ENCODE measurements at regions not wholly inside any gene's neighbourhood (a gene's known extent, or its start where the extent isn't known, plus 50 kb on each side); places are given as distances from the start of the nearest gene placed in this dataset.

DNA sequence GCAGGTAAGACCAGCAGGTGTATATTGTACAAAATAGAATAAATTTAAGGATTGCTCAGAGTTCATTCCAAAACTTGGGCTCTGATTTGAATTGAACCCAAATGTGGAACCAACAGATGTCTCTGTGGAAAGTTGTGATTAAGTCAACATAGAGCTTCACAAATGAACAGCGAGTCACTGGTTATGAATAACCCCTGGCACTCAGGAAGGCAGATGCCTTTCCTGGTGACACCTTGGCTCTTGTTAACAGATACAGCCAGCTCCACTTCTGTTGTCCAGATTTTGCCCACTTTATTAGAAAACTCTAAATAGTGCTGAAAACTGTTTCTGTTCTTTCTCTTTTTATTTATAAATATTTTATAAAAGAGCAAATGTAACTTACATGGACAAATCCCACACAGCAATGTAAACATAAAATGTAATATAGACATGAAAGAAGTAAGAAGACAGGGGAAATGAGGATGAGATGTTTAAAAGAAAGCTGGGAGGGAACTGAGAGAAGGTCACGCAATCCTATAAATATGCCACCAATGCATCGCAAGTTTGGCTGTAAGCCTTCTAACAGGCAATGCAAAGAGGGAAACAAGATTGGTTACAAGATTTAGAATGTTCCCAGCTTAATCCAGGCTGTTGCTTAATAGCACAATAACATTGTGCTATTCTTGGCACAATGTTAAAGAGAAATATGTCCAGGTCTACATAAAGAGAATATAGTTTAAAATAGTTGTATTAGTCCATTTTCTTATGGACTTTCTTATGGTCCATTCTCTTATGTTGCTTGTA is 495.5 kb downstream of the TAFA4 start:
- H3K36me3 Mint-ChIP-seq (ENCODE audit: insufficient read depth): no peaks in the 10 kb centered on the region
- ATAC-seq (replicated peaks) (no peak), DNase-seq (no peak)
- H3K27ac Mint-ChIP-seq: no peak overlapping the region
- H3K4me3 Mint-ChIP-seq: no peak overlapping the region
- H3K9me3 Mint-ChIP-seq: peaks cover 0 to 5% of the 10 kb centered on the region in 2 donors
- H3K4me1 Mint-ChIP-seq (ENCODE audit: low read depth in 2 of 2): no peaks in the 10 kb centered on the region
- H3K27me3 Mint-ChIP-seq: no peaks in the 10 kb centered on the region

- Mint-ChIP-seq H3K27ac (no peak overlapping the region), H3K36me3 (ENCODE audit: insufficient read depth) (no peaks in the 10 kb centered on the region), H3K27me3 (no peaks in the 10 kb centered on the region)
Measured at GRCh38 chr3:68428495-68428894, 503.9 kb downstream of the TAFA4 start.

DNA sequence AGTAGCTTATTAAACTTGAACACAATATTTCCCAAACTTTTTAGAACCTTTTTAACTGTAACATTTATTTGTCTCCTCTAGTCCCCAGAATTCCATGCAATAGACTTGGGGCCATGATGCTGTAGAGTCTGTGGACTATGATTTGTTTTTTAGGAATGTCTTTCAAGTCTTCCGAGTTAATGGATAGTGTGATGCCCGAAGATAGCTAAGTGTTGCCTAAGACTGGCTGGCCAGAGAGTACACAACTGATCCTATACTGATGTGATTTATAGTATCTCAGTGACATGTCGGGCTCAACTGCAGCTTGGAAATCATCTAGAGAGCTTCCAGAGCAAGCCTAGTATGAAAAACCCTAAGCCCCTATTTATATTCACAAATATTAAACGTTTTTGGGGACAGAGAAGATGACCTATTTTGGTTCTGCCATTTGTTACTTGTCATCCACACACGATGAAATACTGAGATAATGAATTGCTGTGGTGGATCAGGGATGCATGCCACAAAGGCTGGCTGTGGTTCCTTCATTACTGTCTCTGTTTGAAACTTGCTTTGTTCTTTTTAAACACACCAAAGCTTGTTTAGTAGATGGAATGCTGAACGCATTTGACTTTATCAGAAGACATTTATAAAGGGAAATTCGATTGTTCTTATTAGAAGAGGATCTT is 507.4 kb downstream of the TAFA4 start:
- Mint-ChIP-seq H3K27me3 (no peaks in the 10 kb centered on the region), H3K4me3 (no peak overlapping the region), H3K36me3 (ENCODE audit: insufficient read depth) (no peaks in the 10 kb centered on the region), H3K9me3 (peaks cover 0 to 6% of the 10 kb centered on the region in 2 donors), H3K4me1 (ENCODE audit: low read depth in 2 of 2) (no peaks in the 10 kb centered on the region), H3K27ac (no peak overlapping the region)
- no peak for ATAC-seq (replicated peaks)
- DNase-seq: no peak

More at GRCh38 chr3:68428495-68428894, 503.9 kb downstream of the TAFA4 start:
- no peaks in the 10 kb centered on the region for H3K4me1 Mint-ChIP-seq (ENCODE audit: low read depth in 2 of 2)
- no peak overlapping the region for H3K4me3 Mint-ChIP-seq
- peaks cover 2 to 6% of the 10 kb centered on the region in 2 donors for H3K9me3 Mint-ChIP-seq
- ATAC-seq (replicated peaks) (no peak), DNase-seq (no peak)

DNA sequence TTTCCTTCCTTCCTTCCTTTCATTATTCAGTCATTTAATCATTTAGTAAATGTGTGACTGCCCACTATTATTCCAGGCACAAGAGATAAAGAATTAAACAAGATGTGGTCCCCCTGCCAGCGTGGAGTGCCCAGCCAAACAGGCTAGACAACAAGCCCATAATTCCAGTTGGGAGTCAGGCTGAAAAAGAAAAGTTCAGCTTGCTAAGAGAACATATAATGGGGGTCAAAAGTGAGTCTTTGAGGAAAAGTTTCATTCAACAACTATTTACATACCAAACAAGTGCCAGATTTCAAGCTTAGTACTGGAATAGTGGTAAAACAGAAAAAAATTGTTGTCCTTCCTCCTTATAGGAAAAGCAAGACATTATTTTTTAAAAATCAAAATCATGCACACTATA is 523.7 kb downstream of the TAFA4 start:
- DNase-seq (no peak), ATAC-seq (replicated peaks) (no peak)
- H3K36me3 Mint-ChIP-seq (ENCODE audit: insufficient read depth): no peaks in the 10 kb centered on the region
- no peak overlapping the region for H3K27ac Mint-ChIP-seq
- H3K4me3 Mint-ChIP-seq: no peak overlapping the region
- H3K9me3 Mint-ChIP-seq: no peaks in the 10 kb centered on the region
- H3K4me1 Mint-ChIP-seq (ENCODE audit: low read depth in 2 of 2): no peaks in the 10 kb centered on the region
- no peaks in the 10 kb centered on the region for H3K27me3 Mint-ChIP-seq

DNA sequence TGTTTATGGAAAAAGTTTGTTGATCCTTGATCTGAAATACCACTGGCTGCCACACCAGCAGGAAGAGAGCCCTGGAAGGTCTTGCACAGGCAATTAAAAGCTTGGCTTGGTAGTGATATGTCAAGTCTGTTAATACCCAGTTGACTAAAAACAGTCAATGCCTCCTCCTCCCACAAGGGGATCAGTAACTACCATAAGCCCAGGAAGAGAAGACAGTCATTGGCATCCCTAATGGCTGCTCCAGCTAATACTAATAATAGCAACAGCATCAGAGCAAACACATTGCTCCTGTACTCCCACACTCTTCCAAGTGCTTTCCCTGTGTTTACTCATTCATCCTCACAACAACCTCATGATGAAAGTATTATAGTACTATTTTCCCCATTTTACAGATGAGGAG is 528.6 kb downstream of the TAFA4 start:
- DNase-seq (no peak), ATAC-seq (replicated peaks) (no peak)
- Mint-ChIP-seq H3K9me3 (peaks cover 0 to 7% of the 10 kb centered on the region in 2 donors), H3K4me1 (ENCODE audit: low read depth in 2 of 2) (no peaks in the 10 kb centered on the region), H3K27me3 (no peaks in the 10 kb centered on the region), H3K4me3 (no peak overlapping the region), H3K36me3 (ENCODE audit: insufficient read depth) (no peaks in the 10 kb centered on the region), H3K27ac (no peak overlapping the region)

DNA sequence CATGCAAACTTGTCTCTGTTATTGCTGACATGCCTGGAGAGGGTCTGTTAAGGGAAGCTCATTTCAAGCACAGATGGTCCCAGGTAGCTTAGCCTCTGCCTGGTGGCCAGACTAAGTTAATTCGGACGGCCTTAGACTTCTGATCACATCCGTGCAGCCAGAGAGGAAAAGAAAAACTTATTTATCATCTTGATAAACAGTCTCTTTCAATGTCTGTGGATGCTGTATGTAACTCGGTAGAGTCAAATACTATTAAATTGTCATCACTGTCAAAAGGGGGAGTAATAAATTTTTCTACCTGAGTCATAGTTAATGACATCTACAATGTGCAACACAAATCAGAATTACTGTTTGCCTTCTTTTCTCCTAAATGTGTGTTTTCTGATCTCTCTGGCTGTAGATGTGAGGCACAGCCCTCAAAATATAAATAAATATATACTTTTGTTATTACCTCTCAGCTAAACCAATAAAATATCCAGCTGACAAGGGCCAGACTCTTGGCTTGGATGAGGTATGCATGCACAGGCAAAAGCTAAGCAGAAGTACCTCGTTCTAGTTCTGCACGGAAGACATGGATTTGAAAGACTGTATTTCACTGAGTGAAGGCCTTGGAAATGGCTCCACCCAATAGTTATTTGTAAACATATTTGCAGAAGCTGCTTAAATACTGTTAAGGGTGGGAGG is 530.0 kb downstream of the TAFA4 start:
- ATAC-seq (replicated peaks) (no peak), DNase-seq (no peak)
- Mint-ChIP-seq H3K9me3 (peaks cover 5 to 7% of the 10 kb centered on the region in 2 donors), H3K36me3 (ENCODE audit: insufficient read depth) (no peaks in the 10 kb centered on the region), H3K4me1 (ENCODE audit: low read depth in 2 of 2) (no peaks in the 10 kb centered on the region), H3K27me3 (no peaks in the 10 kb centered on the region), H3K27ac (no peak overlapping the region), H3K4me3 (no peak overlapping the region)

- DNase-seq: no peak
- no peaks in the 10 kb centered on the region for H3K27me3 Mint-ChIP-seq
- no peaks in the 10 kb centered on the region for H3K4me1 Mint-ChIP-seq (ENCODE audit: low read depth in 2 of 2)
- no peak overlapping the region for H3K27ac Mint-ChIP-seq
- peaks cover 16 to 22% of the 10 kb centered on the region in 2 donors for H3K9me3 Mint-ChIP-seq
- ATAC-seq (replicated peaks): no peak
- no peak overlapping the region for H3K4me3 Mint-ChIP-seq
- no peaks in the 10 kb centered on the region for H3K36me3 Mint-ChIP-seq (ENCODE audit: insufficient read depth)
Measured at GRCh38 chr3:68378631-68379030, 553.7 kb downstream of the TAFA4 start.

- H3K4me1 Mint-ChIP-seq (ENCODE audit: low read depth in 2 of 2): no peaks in the 10 kb centered on the region
- ATAC-seq (replicated peaks) (no peak), DNase-seq (no peak)
- H3K4me3 Mint-ChIP-seq: no peak overlapping the region
- H3K36me3 Mint-ChIP-seq (ENCODE audit: insufficient read depth): no peaks in the 10 kb centered on the region
- no peaks in the 10 kb centered on the region for H3K27me3 Mint-ChIP-seq
- H3K9me3 Mint-ChIP-seq: peaks cover 8 to 15% of the 10 kb centered on the region in 2 donors
- H3K27ac Mint-ChIP-seq: no peak overlapping the region
Measured at GRCh38 chr3:68373727-68374126, 558.6 kb downstream of the TAFA4 start.

- Mint-ChIP-seq H3K27me3 (no peaks in the 10 kb centered on the region), H3K4me3 (no peak overlapping the region), H3K27ac (no peak overlapping the region), H3K9me3 (no peaks in the 10 kb centered on the region), H3K4me1 (ENCODE audit: low read depth in 2 of 2) (no peaks in the 10 kb centered on the region), H3K36me3 (ENCODE audit: insufficient read depth) (no peaks in the 10 kb centered on the region)
- DNase-seq: no peak
- ATAC-seq (replicated peaks): no peak
Measured at GRCh38 chr3:68363796-68364195, 568.6 kb downstream of the TAFA4 start.

GRCh38 chr3:68360492-68360891 is 571.9 kb downstream of the TAFA4 start:
- H3K4me1 Mint-ChIP-seq (ENCODE audit: low read depth in 2 of 2): no peaks in the 10 kb centered on the region
- no peaks in the 10 kb centered on the region for H3K27me3 Mint-ChIP-seq
- no peak overlapping the region for H3K27ac Mint-ChIP-seq
- H3K9me3 Mint-ChIP-seq: no peaks in the 10 kb centered on the region
- ATAC-seq (replicated peaks) (no peak), DNase-seq (no peak)
- H3K36me3 Mint-ChIP-seq (ENCODE audit: insufficient read depth): no peaks in the 10 kb centered on the region
- no peak overlapping the region for H3K4me3 Mint-ChIP-seq

GRCh38 chr3:68345781-68346180 is 586.6 kb downstream of the TAFA4 start:
- Mint-ChIP-seq H3K4me3 (no peak overlapping the region), H3K36me3 (ENCODE audit: insufficient read depth) (peaks cover 3% of the 10 kb centered on the region), H3K27ac (no peak overlapping the region), H3K4me1 (ENCODE audit: low read depth in 2 of 2) (no peaks in the 10 kb centered on the region), H3K27me3 (no peaks in the 10 kb centered on the region), H3K9me3 (no peaks in the 10 kb centered on the region)
- no peak for ATAC-seq (replicated peaks)
- DNase-seq: no peak

GRCh38 chr3:68342426-68342825 is 589.9 kb downstream of the TAFA4 start:
- ATAC-seq (replicated peaks) (no peak), DNase-seq (no peak)
- Mint-ChIP-seq H3K36me3 (ENCODE audit: insufficient read depth) (no peaks in the 10 kb centered on the region), H3K27me3 (no peaks in the 10 kb centered on the region), H3K9me3 (no peaks in the 10 kb centered on the region), H3K27ac (no peak overlapping the region), H3K4me3 (no peak overlapping the region), H3K4me1 (ENCODE audit: low read depth in 2 of 2) (no peaks in the 10 kb centered on the region)

GRCh38 chr3:68336042-68336441 is 596.3 kb downstream of the TAFA4 start:
- DNase-seq: no peak
- ATAC-seq (replicated peaks): no peak
- Mint-ChIP-seq H3K36me3 (ENCODE audit: insufficient read depth) (no peaks in the 10 kb centered on the region), H3K27ac (no peak overlapping the region), H3K4me1 (ENCODE audit: low read depth in 2 of 2) (no peaks in the 10 kb centered on the region), H3K27me3 (no peaks in the 10 kb centered on the region), H3K4me3 (no peak overlapping the region), H3K9me3 (no peaks in the 10 kb centered on the region)
